ENCODE measurements at regions not wholly inside any gene's neighbourhood (a gene's known extent, or its start where the extent isn't known, plus 50 kb on each side); places are given as distances from the start of the nearest gene placed in this dataset.

DNA sequence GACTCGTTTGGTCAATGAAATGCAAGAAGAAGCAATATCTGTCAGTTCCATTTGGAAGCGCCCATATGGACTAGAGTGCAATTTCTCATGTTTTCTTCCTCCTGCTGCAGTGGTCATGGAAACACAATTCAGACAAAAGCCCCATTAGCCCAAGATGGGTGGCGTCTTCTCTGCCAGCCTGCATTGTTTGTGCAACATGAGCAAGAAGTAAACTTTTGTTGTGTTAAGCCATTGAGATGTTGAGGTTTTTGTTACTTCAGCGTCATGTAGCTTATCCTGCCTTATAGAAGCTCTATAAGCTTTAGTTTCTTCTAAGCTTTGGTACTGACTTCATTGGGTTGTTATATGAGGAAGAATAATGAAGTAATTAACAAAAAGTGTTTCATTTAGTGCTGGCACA is 137.4 kb downstream of the NPIPB5 start:
- TF ChIP-seq EP300 (IDR thresholded peaks at IDR 0.05): no peak
- TF ChIP-seq, protein P1, sequence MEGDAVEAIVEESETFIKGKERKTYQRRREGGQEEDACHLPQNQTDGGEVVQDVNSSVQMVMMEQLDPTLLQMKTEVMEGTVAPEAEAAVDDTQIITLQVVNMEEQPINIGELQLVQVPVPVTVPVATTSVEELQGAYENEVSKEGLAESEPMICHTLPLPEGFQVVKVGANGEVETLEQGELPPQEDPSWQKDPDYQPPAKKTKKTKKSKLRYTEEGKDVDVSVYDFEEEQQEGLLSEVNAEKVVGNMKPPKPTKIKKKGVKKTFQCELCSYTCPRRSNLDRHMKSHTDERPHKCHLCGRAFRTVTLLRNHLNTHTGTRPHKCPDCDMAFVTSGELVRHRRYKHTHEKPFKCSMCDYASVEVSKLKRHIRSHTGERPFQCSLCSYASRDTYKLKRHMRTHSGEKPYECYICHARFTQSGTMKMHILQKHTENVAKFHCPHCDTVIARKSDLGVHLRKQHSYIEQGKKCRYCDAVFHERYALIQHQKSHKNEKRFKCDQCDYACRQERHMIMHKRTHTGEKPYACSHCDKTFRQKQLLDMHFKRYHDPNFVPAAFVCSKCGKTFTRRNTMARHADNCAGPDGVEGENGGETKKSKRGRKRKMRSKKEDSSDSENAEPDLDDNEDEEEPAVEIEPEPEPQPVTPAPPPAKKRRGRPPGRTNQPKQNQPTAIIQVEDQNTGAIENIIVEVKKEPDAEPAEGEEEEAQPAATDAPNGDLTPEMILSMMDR (IDR thresholded peaks at IDR 0.05): no peak

Measured in upper lobe of left lung (tissue), 4 donors.